ENCODE measurements at regions not wholly inside any gene's neighbourhood (a gene's known extent, or its start where the extent isn't known, plus 50 kb on each side); places are given as distances from the start of the nearest gene placed in this dataset.
"Not testable (repeated sequence)": the region's sequence is repeated elsewhere in the genome, so short reads cannot be mapped to it uniquely, and the experiment has no call there.

DNA sequence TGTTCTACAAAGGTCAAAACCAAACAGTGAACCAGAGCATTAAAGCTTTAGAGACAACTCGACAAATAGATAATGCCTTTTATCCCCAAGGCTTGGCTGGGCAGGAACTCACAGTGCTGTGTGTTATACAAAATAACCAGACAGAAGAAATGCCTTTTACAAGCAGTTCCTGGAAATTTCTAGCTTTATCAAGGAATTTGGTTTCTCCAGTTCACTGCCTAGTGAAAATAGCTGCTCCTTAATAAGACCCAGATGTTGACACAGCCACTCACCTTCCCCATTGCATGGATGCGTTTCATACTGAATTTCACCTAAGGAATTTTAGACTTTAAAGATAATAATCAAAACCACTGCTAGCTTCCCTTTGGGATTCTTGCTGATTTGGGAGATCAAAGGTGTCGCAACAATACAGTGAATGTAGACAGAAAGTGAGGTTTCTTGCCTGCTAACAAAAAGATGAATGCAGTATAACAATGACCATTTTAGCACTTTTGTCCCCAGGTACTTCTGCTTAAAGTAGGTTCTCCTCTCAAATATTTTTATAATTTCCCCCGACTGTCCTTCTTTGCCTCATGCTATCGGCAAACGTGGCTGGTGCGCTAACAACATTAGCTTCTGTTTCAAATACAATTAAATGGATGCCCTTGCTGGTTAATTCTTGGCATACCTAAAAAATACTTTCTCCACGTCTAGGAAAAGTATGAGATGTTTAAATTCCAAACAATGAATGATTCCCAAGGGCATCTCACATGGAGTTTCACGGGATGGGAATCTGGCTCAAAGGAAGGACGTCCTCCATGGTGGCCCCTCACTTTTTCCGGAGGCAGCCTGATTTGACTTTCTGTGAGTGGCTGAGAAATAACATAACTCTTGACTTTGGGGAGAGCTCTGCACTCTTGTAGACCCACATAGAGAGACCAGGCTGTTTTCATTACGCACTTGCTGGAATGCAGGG, 162.4 kb downstream of the C12orf75 start:
- Histone ChIP-seq H3K9me2 (replicated peaks; ENCODE audit: insufficient read depth, low read length) (no peaks in the 10 kb centered on the region), H3K9ac (ENCODE audit: low read length) (no peak overlapping the region), H3K9me3 (ENCODE audit: insufficient read depth, low read length) (no peaks in the 10 kb centered on the region), H2AFZ (ENCODE audit: low read depth, low read length, severe bottlenecking) (no peak overlapping the region), H3K4me2 (ENCODE audit: low read depth, low read length, poor library complexity, severe bottlenecking) (no peak overlapping the region), H3K27ac (ENCODE audit: low read depth, low read length) (no peak overlapping the region), H3F3A (ENCODE audit: insufficient read depth) (no peaks in the 10 kb centered on the region), H3K36me3 (ENCODE audit: low read length) (no peaks in the 10 kb centered on the region), H4K20me1 (ENCODE audit: low read depth, low read length) (no peaks in the 10 kb centered on the region), H3K4me3 (ENCODE audit: insufficient read depth, low read length, poor library complexity, severe bottlenecking) (no peak overlapping the region), H3K27me3 (ENCODE audit: low read length) (no peaks in the 10 kb centered on the region), H3K79me2 (ENCODE audit: insufficient read depth, low read length) (no peaks in the 10 kb centered on the region)
- no peak for TF ChIP-seq EZH2phosphoT487 (conservative IDR thresholded peaks at IDR 0.05; ENCODE audit: low read length)
- TF ChIP-seq, protein P1, sequence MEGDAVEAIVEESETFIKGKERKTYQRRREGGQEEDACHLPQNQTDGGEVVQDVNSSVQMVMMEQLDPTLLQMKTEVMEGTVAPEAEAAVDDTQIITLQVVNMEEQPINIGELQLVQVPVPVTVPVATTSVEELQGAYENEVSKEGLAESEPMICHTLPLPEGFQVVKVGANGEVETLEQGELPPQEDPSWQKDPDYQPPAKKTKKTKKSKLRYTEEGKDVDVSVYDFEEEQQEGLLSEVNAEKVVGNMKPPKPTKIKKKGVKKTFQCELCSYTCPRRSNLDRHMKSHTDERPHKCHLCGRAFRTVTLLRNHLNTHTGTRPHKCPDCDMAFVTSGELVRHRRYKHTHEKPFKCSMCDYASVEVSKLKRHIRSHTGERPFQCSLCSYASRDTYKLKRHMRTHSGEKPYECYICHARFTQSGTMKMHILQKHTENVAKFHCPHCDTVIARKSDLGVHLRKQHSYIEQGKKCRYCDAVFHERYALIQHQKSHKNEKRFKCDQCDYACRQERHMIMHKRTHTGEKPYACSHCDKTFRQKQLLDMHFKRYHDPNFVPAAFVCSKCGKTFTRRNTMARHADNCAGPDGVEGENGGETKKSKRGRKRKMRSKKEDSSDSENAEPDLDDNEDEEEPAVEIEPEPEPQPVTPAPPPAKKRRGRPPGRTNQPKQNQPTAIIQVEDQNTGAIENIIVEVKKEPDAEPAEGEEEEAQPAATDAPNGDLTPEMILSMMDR (IDR thresholded peaks at IDR 0.05; ENCODE audit: insufficient read depth, low read length, poor library complexity, severe bottlenecking): no peak

DNA sequence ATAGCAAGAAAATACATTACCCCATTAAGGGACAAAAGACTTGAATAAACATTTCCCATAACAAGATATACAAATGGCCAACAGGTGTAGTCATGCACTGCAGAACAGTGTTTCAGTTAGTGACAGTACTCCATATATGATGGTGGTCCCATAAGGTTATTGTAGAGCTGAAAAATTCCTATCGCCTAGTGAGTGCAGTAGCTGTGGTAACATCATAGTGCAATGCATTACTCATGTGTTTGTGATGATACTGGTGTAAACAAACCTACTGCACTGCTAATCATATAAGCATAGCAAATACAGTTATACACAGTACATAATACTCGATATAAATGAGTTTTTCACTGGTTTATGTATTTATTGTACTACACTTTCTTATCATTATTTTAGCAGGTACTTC, 168.7 kb downstream of the C12orf75 start:
- Histone ChIP-seq H3K9me3 (ENCODE audit: insufficient read depth, low read length) (no peaks in the 10 kb centered on the region), H3K4me2 (ENCODE audit: low read depth, low read length, poor library complexity, severe bottlenecking) (no peak overlapping the region), H2AFZ (ENCODE audit: low read depth, low read length, severe bottlenecking) (no peak overlapping the region)

DNA sequence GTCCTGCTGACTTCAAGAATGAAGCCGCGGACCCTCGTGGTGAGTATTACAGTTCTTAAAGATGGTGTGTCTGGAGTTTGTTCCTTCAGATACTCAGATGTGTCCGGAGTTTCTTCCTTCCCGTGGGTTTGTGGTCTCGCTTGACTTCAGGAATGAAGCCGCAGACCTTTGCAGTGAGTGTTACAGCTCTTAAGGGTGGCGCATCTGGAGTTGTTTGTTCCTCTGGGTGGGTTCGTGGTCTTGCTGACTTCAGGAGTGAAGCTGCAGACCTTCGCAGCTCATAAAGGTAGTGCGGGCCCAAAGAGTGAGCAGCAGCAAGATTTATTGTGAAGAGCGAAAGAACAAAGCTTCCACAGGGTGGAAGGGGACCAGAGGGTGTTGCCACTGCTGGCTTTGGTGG, 170.2 kb downstream of the C12orf75 start:
- H3K4me2 ChIP-seq (ENCODE audit: low read depth, low read length, poor library complexity, severe bottlenecking); H3K4me3 ChIP-seq (ENCODE audit: insufficient read depth, low read length, poor library complexity, severe bottlenecking); H3K36me3 ChIP-seq (ENCODE audit: low read length); H3K27ac ChIP-seq (ENCODE audit: low read depth, low read length); H3K27me3 ChIP-seq (ENCODE audit: low read length); H3F3A ChIP-seq (ENCODE audit: insufficient read depth); H4K20me1 ChIP-seq (ENCODE audit: low read depth, low read length); H3K79me2 ChIP-seq (ENCODE audit: insufficient read depth, low read length); H3K9ac ChIP-seq (ENCODE audit: low read length); H3K9me2 ChIP-seq (replicated peaks; ENCODE audit: insufficient read depth, low read length); H2AFZ ChIP-seq (ENCODE audit: low read depth, low read length, severe bottlenecking); H3K9me3 ChIP-seq (ENCODE audit: insufficient read depth, low read length): not testable (repeated sequence)

More for the DNA sequence above, 168.7 kb downstream of the C12orf75 start:
- Histone ChIP-seq H3K27me3 (ENCODE audit: low read length) (no peaks in the 10 kb centered on the region), H3K27ac (ENCODE audit: low read depth, low read length) (no peak overlapping the region), H3K9ac (ENCODE audit: low read length) (no peak overlapping the region), H3K9me2 (replicated peaks; ENCODE audit: insufficient read depth, low read length) (no peaks in the 10 kb centered on the region), H3K4me3 (ENCODE audit: insufficient read depth, low read length, poor library complexity, severe bottlenecking) (no peak overlapping the region), H4K20me1 (ENCODE audit: low read depth, low read length) (no peaks in the 10 kb centered on the region), H3F3A (ENCODE audit: insufficient read depth) (no peaks in the 10 kb centered on the region), H3K36me3 (ENCODE audit: low read length) (no peaks in the 10 kb centered on the region), H3K79me2 (ENCODE audit: insufficient read depth, low read length) (no peaks in the 10 kb centered on the region)
- TF ChIP-seq, protein P1 (IDR thresholded peaks at IDR 0.05; ENCODE audit: insufficient read depth, low read length, poor library complexity, severe bottlenecking): no peak
- TF ChIP-seq EZH2phosphoT487 (conservative IDR thresholded peaks at IDR 0.05; ENCODE audit: low read length): no peak

DNA sequence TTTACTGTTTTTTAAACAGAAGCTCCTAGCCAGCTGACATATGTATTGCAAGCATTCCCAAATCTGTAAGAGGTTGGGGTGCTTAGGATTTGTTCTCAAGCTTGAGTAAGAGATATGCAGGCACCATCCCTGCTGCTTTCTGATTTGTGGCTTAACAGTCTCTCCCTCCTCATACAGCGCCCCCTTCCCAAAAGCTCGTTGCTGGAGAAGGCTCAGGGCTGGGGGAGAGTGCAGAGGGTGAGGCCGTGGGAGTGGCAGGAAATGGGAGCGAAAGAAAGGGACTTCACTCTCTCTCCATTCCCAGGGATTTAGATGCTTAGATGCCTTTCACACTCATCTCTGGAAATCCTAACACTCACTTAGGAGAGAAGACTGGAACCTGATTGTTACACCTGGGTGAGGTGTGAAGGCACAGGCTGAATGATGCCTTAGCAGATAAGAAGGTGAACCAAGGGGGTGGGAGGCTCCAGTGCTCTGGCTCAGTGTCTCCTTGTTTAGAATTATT, 172.0 kb downstream of the C12orf75 start:
- Histone ChIP-seq H3K9me2 (replicated peaks; ENCODE audit: insufficient read depth, low read length) (no peaks in the 10 kb centered on the region), H2AFZ (ENCODE audit: low read depth, low read length, severe bottlenecking) (no peak overlapping the region), H3K9me3 (ENCODE audit: insufficient read depth, low read length) (no peaks in the 10 kb centered on the region), H3K27me3 (ENCODE audit: low read length) (no peaks in the 10 kb centered on the region), H3K36me3 (ENCODE audit: low read length) (no peaks in the 10 kb centered on the region), H3K4me2 (ENCODE audit: low read depth, low read length, poor library complexity, severe bottlenecking) (no peak overlapping the region), H4K20me1 (ENCODE audit: low read depth, low read length) (no peaks in the 10 kb centered on the region), H3K27ac (ENCODE audit: low read depth, low read length) (no peak overlapping the region), H3K79me2 (ENCODE audit: insufficient read depth, low read length) (no peaks in the 10 kb centered on the region), H3F3A (ENCODE audit: insufficient read depth) (no peaks in the 10 kb centered on the region), H3K9ac (ENCODE audit: low read length) (no peak overlapping the region), H3K4me3 (ENCODE audit: insufficient read depth, low read length, poor library complexity, severe bottlenecking) (no peak overlapping the region)
- no peak for TF ChIP-seq EZH2phosphoT487 (conservative IDR thresholded peaks at IDR 0.05; ENCODE audit: low read length)
- TF ChIP-seq, protein P1 (IDR thresholded peaks at IDR 0.05; ENCODE audit: insufficient read depth, low read length, poor library complexity, severe bottlenecking): no peak
